ENCODE measurements at regions not wholly inside any gene's neighbourhood (a gene's known extent, or its start where the extent isn't known, plus 50 kb on each side); places are given as distances from the start of the nearest gene placed in this dataset.

- no peak for TF ChIP-seq HMGXB4 (CRISPR knock-in tag; IDR thresholded peaks at IDR 0.05)
Measured at GRCh38 chr4:24164054-24164693, 274.3 kb upstream of the PPARGC1A start (continued).

- Mint-ChIP-seq H3K27me3 (ENCODE audit: low read depth) (no peaks in the 10 kb centered on the region), H3K4me1 (peaks cover 1% of the 10 kb centered on the region), H3K27ac (no peak overlapping the region), H3K9me3 (peaks cover 4% of the 10 kb centered on the region; the same call in 1 of the 2 replicates), H3K36me3 (no peaks in the 10 kb centered on the region), H3K4me3 (no peak overlapping the region)
- ATAC-seq (no peak), DNase-seq (ENCODE audit: low spot score) (no peak)
- no peak for TF ChIP-seq OVOL2 (CRISPR knock-in tag; IDR thresholded peaks at IDR 0.05; ENCODE audit: borderline replicate concordance)
- no peak for TF ChIP-seq CTCF (IDR thresholded peaks at IDR 0.05)
- no peak for TF ChIP-seq ZNF263 (CRISPR knock-in tag; IDR thresholded peaks at IDR 0.05; ENCODE audit: low read depth)
- TF ChIP-seq ZNF671 (CRISPR knock-in tag; IDR thresholded peaks at IDR 0.05): no peak
- TF ChIP-seq RELA (CRISPR knock-in tag; IDR thresholded peaks at IDR 0.05; ENCODE audit: borderline replicate concordance): no peak
- TF ChIP-seq ZNF512 (CRISPR knock-in tag; IDR thresholded peaks at IDR 0.05; ENCODE audit: borderline replicate concordance): no peak
- TF ChIP-seq JAZF1 (CRISPR knock-in tag; IDR thresholded peaks at IDR 0.05): no peak
- no peak for TF ChIP-seq TP53 (CRISPR knock-in tag; IDR thresholded peaks at IDR 0.05)
- no peak for TF ChIP-seq NFATC4 (CRISPR knock-in tag; IDR thresholded peaks at IDR 0.05)
- no peak for TF ChIP-seq E2F4 (CRISPR knock-in tag; IDR thresholded peaks at IDR 0.05; ENCODE audit: borderline replicate concordance, low read depth)
- no peak for TF ChIP-seq USF2 (CRISPR knock-in tag; IDR thresholded peaks at IDR 0.05)
- POLR2A ChIA-PET: no interaction called here
- CTCF ChIA-PET: no interaction called here
Measured at GRCh38 chr4:24163314-24163713, 273.5 kb upstream of the PPARGC1A start.

- Mint-ChIP-seq H3K9me3 (peaks cover 9% of the 10 kb centered on the region), H3K27ac (no peak overlapping the region), H3K36me3 (no peaks in the 10 kb centered on the region), H3K27me3 (ENCODE audit: low read depth) (no peaks in the 10 kb centered on the region), H3K4me1 (peaks cover 21% of the 10 kb centered on the region), H3K4me3 (no peak overlapping the region)
- no peak for ATAC-seq
- ChIA-PET POLR2A (no interaction called here), CTCF (no interaction called here)
- DNase-seq (ENCODE audit: low spot score): no peak
- no peak for TF ChIP-seq ZNF281 (CRISPR knock-in tag; IDR thresholded peaks at IDR 0.05)
- TF ChIP-seq KAT7 (CRISPR knock-in tag; IDR thresholded peaks at IDR 0.05; ENCODE audit: borderline replicate concordance): no peak
- TF ChIP-seq ZNF263 (CRISPR knock-in tag; IDR thresholded peaks at IDR 0.05; ENCODE audit: low read depth): no peak
- no peak for TF ChIP-seq PRDM15 (CRISPR knock-in tag; IDR thresholded peaks at IDR 0.05)
- TF ChIP-seq ATF2 (CRISPR knock-in tag; IDR thresholded peaks at IDR 0.05; ENCODE audit: borderline replicate concordance, low read depth): no peak
- TF ChIP-seq JAZF1 (CRISPR knock-in tag; IDR thresholded peaks at IDR 0.05): no peak
- no peak for TF ChIP-seq ZNF317 (CRISPR knock-in tag; IDR thresholded peaks at IDR 0.05; ENCODE audit: borderline replicate concordance, low read depth)
Measured at GRCh38 chr4:24160358-24160757, 270.5 kb upstream of the PPARGC1A start.
